MV-4-11 (cell line): ENCODE measurements at regions not wholly inside any gene's neighbourhood (a gene's known extent, or its start where the extent isn't known, plus 50 kb on each side); places are given as distances from the start of the nearest gene placed in this dataset.

ENCODE experiments used
- DNase-seq: peaks from one replicate; lab custom pipeline; 2025; lab: John Stamatoyannopoulos, UW

GRCh38 chr7:18317941-18318340 lies 177.6 kb upstream of the HDAC9 start:
- DNase-seq = no peak

- DNase-seq = no peak
Measured at GRCh38 chr7:18320422-18320821, 175.1 kb upstream of the HDAC9 start.

- DNase-seq = peak; percentile 50
Measured at GRCh38 chr7:18320971-18321567, 174.5 kb upstream of the HDAC9 start.

GRCh38 chr7:18330548-18330947 lies 165.0 kb upstream of the HDAC9 start:
- peak; percentile 46 for DNase-seq

DNA sequence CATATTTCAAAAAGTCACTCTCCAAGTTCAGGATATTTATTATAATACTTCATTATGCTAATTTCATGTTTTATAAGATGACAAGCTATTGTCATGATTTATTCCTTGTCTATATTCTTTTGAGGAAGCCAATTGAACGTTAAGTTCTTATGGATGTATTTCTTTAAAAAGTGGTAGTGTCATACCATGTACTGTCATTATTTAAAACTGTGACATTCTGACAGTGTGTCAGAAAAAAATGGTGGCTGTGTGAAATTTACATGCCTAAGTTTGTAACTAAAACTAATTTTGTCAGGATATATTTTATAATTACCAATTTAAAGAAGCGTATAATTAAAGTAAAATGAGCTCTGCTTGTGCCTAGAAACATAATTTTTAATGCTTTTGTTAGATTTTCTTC lies 158.9 kb upstream of the HDAC9 start:
- no peak for DNase-seq

GRCh38 chr7:18337048-18337809 lies 158.3 kb upstream of the HDAC9 start:
- peak; percentile 85 for DNase-seq

GRCh38 chr7:18338910-18339523 lies 156.5 kb upstream of the HDAC9 start:
- DNase-seq = peak; percentile 81

DNA sequence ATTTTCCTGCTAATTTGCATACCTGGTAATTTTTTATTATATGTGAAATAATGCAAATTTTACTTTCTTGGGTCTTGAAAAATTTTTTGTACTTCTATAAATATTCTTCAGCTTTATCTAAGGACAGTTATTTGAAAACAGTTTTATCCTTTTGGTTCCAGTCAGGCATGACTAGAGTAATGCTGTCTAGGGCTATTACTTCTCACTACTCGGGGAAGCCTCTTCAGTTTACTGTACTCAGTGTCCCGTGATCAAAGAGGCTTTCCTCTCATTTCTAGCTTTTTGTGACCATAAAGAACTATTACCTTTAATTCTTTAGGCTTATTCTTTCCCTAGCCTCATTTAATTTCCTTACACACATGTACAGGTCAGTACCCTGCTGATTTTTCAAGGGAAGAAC lies 153.8 kb upstream of the HDAC9 start:
- no peak for DNase-seq

- no peak for DNase-seq
Measured at GRCh38 chr7:18343047-18343446, 152.5 kb upstream of the HDAC9 start.

DNA sequence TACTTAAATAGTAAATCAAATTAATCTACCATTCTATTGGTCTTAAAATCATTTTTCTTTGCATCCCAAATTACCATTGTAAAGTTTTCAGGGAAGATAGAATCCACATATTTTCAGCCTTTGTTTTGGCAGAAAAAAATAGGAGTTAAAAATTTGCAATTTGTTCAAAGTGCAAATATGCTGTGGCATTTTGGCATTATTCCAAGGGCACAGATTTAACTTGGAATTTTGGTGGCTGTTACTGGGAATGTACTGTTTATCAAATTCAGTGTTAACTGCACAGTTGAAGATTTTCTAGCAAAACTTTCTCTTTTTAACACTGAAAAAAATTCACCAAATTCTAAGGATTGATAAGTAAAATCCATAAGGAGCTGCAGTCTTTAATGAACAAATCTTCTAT lies 151.0 kb upstream of the HDAC9 start:
- DNase-seq = no peak

GRCh38 chr7:18345641-18346234 lies 149.8 kb upstream of the HDAC9 start:
- peak; percentile 50 for DNase-seq

GRCh38 chr7:18347170-18347569 lies 148.4 kb upstream of the HDAC9 start:
- no peak for DNase-seq

DNA sequence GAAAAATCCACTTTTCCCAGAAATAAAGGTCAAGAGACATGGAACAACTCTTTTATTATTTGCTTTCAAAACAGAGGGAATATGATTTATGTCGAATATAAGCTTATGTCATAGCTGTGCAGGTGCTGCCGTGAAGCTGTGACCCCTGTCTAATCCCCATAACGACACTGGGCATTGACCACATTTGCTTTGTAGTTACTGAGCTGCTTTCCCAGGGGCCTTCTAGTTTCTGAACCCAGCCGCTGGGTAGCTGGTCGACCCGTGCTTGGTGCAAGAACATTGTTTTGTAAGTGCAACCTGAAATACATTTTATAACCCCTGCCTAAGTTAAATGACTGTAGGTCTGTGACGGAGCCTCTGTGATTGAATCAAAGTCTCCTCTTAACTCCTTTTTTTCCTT lies 144.9 kb upstream of the HDAC9 start:
- DNase-seq = no peak

GRCh38 chr7:18352339-18353255 lies 143.0 kb upstream of the HDAC9 start:
- peak; percentile 20 for DNase-seq

DNA sequence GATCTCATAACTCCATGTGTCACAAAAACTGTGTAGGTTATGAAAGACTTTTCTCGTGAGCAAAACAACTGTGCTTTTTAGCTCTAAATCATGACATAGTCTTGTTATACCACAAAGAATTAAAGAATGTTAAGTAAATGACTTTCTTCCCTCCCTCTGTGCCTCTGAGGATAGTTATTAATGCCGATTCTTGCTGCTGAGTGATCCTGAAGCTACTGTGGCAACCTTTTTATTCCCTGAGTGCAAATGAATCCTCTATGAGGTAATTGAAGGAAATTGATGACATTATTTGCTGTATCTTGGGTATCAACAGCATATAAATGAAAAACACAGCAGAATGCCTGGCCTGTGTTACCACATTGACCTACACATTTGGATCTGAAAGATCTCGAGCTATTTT lies 142.2 kb upstream of the HDAC9 start:
- DNase-seq = no peak

DNA sequence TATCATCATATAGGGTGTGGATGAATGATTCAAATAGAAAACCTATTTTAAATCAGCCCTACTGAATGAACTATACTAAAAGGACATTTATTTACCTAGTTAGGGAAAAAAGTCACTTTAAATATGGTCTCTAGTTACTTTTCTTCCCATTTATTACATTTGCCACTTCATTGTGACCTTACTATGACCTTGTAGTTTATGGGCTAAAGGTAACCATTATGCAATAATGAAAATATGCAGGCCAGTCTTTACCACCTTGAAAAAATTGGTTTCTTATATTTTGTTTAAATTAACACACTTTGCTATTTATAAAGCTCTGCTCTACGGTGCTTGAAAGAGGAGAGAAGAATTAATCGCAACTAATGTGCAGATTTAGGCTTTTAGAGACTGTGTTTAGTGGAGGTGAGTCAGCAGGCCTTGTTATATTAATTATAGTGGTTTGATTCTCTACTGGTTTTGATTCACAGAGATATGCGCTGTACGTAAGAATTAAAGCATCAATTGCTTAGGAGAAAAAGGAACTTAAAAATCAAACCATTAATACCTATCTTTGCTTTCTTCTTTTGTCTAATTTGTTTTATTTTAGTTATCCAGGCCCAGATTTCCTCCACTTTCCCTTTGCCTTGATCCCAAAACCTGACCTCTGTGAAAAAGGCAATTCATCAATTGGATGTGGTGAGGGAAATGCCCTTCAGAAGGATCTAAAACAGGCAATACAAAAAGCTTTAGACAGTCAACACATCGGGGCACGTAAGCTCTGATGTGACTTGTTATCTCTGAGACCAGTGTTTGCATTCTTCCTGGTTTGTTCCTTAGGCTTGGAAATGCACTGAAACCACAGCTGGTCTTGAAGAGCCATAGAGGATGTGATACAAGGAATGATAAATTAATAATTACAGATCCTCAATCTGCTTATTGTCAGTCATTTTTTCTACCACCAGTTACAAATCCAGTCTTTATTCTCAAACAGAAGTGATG lies 141.2 kb upstream of the HDAC9 start:
- no peak for DNase-seq

- peak; percentile 47 for DNase-seq
Measured at GRCh38 chr7:18356191-18356645, 139.3 kb upstream of the HDAC9 start.

- no peak for DNase-seq
Measured at GRCh38 chr7:18357691-18358090, 137.9 kb upstream of the HDAC9 start.

DNA sequence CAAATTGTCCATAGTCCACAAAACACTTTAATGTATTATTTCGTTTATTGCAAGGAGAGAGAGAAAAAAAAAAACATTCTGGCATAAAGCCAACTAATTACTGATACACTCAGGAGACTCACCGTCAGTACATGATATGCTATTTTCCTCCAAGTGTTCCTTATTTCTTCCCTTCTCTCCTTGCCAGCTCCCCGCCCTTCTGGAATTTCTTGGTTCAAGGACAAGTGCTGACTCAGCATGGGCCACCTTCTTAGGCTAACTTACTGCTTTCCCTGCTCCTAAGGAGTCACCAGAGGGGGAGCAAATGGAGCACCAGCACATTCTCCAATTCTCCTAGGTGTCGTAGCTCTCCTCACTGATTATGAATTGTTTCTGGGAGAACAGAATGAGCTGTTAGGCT lies 133.8 kb upstream of the HDAC9 start:
- no peak for DNase-seq

DNA sequence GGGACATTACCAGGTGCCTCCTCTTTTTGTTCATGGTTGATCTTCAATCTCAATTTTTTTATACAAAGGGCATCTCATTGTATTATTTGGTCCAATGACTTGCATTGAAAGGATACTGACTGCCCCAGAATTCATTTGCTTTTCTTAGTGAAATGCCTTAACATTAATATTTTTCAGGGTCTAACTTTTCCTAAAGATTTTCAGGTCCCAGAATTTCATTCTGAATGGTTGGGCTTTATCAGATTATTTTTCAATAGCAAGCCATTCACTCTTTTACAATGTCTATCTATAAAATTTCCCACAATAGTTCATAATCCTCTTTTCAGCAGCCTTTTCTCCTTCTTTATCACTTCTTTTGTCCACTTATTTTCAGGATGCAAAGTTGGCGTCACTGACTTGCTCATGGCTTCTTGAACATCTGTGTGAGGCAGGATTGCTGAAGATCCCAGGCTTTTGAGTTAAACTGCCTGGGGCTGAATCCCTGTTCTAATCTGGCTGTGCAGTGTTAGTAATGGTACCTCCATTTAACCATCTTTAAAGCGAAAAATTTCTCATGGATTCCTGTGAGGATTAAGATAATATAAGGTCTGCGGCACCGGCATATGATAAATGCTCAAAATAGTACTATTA lies 131.7 kb upstream of the HDAC9 start:
- no peak for DNase-seq
